ENCODE measurements at regions not wholly inside any gene's neighbourhood (a gene's known extent, or its start where the extent isn't known, plus 50 kb on each side); places are given as distances from the start of the nearest gene placed in this dataset.

GRCh38 chr1:8267307-8267706 lies 50.6 kb upstream of the SLC45A1 start:
- FAIRE-seq: no peak
- DNase-seq (ENCODE audit: insufficient read length, low spot score): no peak
- TF ChIP-seq POLR2A (IDR thresholded peaks at IDR 0.05; ENCODE audit: low read depth, low read length): no peak

- TF ChIP-seq POLR2A (IDR thresholded peaks at IDR 0.05; ENCODE audit: low read depth, low read length): no peak
- DNase-seq (ENCODE audit: insufficient read length, low spot score): no peak
- FAIRE-seq: no peak
Measured at GRCh38 chr1:8266436-8267165, 51.3 kb upstream of the SLC45A1 start.

DNA sequence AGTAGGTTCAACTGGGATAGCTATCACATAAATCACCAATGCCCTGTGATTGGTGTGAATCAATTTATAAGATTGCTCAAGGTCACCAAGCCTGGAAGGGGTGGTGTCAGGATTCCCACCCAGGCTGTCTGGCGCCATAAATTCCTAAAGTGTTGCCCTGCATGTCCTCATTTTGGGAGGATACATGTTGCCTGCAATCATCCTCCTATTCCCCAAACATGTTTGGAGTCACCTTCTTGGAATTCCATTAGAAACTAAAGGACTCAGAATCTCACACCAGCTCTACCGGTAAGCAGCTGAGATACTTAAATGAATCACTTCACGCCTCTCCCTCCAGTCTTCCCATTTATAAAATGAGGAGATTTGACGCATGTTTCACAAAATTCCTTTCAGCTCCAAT lies 54.1 kb upstream of the SLC45A1 start:
- FAIRE-seq (no peak), DNase-seq (ENCODE audit: insufficient read length, low spot score) (no peak)
- no peak for TF ChIP-seq POLR2A (IDR thresholded peaks at IDR 0.05; ENCODE audit: low read depth, low read length)

DNA sequence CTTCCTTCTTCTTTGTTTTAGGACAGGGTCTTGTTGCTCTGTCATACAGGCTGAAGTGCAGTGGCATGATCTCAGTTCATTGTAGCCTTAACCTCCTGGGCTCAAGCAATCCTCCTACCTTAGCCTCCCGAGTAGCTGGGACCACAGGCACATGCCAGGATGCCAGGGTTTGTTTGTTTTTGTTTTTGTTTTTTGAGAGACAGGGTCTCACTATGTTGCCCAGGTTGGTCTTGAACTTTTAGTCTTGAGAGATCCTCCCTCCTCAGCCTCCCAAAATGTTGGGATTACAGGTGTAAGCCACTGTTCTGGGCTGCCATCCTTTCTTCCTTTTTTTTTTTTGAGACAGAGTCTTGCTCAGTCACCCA lies 56.5 kb upstream of the SLC45A1 start:
- no peak for DNase-seq (ENCODE audit: insufficient read length, low spot score)
- TF ChIP-seq POLR2A (IDR thresholded peaks at IDR 0.05; ENCODE audit: low read depth, low read length): no peak
- no peak for FAIRE-seq

- DNase-seq (ENCODE audit: insufficient read length, low spot score) (no peak), FAIRE-seq (peak; percentile 64)
- no peak for TF ChIP-seq POLR2A (IDR thresholded peaks at IDR 0.05; ENCODE audit: low read depth, low read length)
Measured at GRCh38 chr1:8259498-8260290, 58.2 kb upstream of the SLC45A1 start.

DNA sequence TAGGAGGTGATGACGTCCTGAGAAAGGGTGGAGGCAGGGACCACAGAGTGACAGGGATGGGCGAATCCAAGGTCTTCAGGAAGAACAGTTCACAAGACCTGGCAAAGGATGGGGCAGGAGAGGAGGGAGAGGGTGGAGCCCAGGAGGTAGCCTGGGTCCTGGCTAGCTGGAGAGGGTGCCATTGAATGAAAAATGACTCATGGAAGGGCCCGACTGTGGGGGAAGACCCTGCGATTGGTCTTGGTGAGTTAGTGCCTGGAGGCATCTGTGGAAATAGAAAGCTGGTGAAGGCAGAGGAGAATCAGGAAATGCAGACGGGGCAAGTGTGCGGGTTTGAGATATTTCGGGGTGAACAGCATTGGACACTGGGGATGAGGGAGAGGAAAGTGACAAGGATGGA lies 60.3 kb upstream of the SLC45A1 start:
- no peak for TF ChIP-seq POLR2A (IDR thresholded peaks at IDR 0.05; ENCODE audit: low read depth, low read length)
- FAIRE-seq: no peak
- DNase-seq (ENCODE audit: insufficient read length, low spot score): no peak

GRCh38 chr1:8256321-8256720 lies 61.6 kb upstream of the SLC45A1 start:
- no peak for TF ChIP-seq POLR2A (IDR thresholded peaks at IDR 0.05; ENCODE audit: low read depth, low read length)
- no peak for FAIRE-seq
- DNase-seq (ENCODE audit: insufficient read length, low spot score): no peak

DNA sequence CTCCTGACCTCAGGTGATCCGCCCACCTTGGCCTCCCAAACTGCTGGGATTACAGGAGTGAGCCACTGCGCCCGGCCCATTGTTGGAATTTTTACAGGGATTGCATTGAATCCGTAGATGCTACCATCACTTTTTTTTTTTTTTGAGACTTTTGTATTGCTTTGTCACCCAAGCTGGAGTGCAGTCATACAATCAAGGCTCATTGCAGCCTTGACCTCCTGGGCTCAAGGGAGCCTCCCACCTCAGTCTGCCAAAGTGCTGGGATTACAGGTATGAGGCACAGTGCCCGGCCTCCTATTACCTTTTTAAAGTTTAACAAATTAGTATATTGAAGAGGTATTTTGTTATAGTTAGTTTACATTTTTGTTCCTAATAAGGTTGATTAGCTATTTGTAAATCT lies 62.2 kb upstream of the SLC45A1 start:
- FAIRE-seq: no peak
- DNase-seq (ENCODE audit: insufficient read length, low spot score): no peak
- no peak for TF ChIP-seq POLR2A (IDR thresholded peaks at IDR 0.05; ENCODE audit: low read depth, low read length)

DNA sequence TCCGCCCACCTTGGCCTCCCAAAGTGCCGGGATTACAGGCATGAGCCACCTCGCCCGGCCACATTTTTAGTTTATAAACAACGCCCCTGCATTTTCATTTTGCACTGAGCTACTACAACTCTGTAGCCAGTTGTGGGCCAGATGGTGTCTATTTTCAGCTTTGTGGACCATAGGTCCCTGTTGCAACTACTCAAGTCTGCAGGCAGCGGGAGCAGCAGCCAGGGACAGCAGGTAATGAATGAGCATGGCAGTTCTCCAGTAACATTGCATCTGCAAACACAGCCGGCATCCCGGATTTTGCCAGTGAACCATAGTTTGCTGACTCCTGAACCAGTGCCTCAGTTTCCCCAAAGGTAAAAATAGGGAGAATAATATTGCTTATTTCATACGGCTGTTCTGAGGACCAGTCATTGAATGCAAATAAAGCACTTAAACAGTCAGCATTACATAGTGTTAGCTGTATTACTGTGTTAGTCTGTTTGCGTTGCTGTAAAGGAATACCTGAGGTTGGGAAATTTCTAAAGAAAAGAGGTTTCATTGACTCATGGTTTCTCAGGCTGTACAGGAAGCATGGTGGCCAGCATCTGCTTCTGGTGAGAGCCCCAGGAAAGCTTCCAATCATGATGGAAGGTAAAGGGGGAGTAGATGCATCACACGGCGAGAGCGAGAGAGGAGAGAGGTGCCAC lies 65.5 kb upstream of the SLC45A1 start:
- FAIRE-seq (no peak), DNase-seq (ENCODE audit: insufficient read length, low spot score) (no peak)

DNA sequence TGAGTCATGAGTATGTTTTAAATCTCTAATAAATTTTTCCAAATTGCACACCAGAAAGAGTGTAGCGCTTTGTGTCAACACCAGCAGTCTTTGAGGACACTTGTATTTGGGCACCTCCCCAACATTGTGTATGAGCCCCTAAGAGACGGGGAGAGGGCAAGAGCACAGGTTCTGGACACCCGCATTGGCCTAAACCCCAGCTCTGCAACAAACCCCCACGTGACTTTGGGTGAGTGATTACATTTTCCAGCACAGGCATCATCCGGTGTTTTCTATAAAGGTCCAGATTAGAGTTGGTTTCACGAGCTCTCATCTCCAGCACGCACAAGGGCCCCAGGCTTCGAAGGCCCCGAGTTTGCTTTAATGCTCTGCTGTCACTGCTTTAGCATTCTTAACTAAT lies 66.3 kb upstream of the SLC45A1 start:
- FAIRE-seq (no peak), DNase-seq (ENCODE audit: insufficient read length, low spot score) (no peak)
- no peak for TF ChIP-seq POLR2A (IDR thresholded peaks at IDR 0.05; ENCODE audit: low read depth, low read length)

More for the DNA sequence above, 65.5 kb upstream of the SLC45A1 start:
- no peak for TF ChIP-seq POLR2A (IDR thresholded peaks at IDR 0.05; ENCODE audit: low read depth, low read length)

DNA sequence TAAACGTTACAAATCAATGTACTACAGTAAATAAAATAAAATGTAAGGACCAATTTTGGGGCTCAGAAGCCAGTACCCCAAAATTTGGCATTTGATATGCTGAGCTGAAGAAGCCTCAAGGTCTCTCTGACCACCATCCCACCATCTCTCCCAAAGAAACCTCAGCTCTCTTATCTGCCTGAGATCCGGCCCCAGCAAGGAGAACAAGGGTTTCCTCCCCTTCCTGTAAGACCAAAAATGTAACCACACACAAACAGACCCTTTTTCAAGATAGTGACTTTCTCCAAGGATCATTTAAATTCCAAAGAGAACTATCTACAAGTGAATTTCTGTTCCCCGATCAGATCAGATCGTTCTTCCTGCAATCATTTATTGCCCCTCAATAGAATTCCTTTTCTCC lies 68.1 kb upstream of the SLC45A1 start:
- TF ChIP-seq POLR2A (IDR thresholded peaks at IDR 0.05; ENCODE audit: low read depth, low read length): no peak
- DNase-seq (ENCODE audit: insufficient read length, low spot score): no peak
- FAIRE-seq: no peak

- DNase-seq (ENCODE audit: insufficient read length, low spot score): no peak
- TF ChIP-seq POLR2A (IDR thresholded peaks at IDR 0.05; ENCODE audit: low read depth, low read length): no peak
- no peak for FAIRE-seq
Measured at GRCh38 chr1:8247811-8248436, 70.0 kb upstream of the SLC45A1 start.

DNA sequence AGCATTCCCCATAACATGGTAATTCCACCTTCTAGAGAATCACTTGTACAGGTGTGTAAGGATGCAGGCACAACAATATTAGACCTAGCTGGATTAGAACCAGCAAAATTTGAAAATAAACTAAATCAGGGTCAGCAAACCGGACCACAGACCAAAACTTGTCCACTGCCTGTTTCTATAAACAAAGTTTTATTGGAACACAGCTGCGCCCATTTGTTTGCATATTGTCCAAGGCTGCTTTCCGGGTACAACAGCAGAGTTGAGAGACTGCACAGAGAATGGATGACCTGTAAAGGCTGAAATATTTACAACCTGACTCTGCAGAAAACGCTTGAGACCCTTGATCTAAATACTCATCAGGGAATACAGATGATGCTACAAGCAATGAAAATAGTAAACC lies 73.6 kb upstream of the SLC45A1 start:
- no peak for TF ChIP-seq POLR2A (IDR thresholded peaks at IDR 0.05; ENCODE audit: low read depth, low read length)
- FAIRE-seq: no peak

GRCh38 chr1:8242498-8242897 lies 75.4 kb upstream of the SLC45A1 start:
- FAIRE-seq (no peak), DNase-seq (ENCODE audit: insufficient read length, low spot score) (no peak)

More for the DNA sequence above, 73.6 kb upstream of the SLC45A1 start:
- DNase-seq (ENCODE audit: insufficient read length, low spot score): no peak

More at GRCh38 chr1:8242498-8242897, 75.4 kb upstream of the SLC45A1 start:
- TF ChIP-seq POLR2A (IDR thresholded peaks at IDR 0.05; ENCODE audit: low read depth, low read length): no peak
